ENCODE measurements at regions not wholly inside any gene's neighbourhood (a gene's known extent, or its start where the extent isn't known, plus 50 kb on each side); places are given as distances from the start of the nearest gene placed in this dataset.
"Not testable (repeated sequence)": the region's sequence is repeated elsewhere in the genome, so short reads cannot be mapped to it uniquely, and the experiment has no call there.

DNA sequence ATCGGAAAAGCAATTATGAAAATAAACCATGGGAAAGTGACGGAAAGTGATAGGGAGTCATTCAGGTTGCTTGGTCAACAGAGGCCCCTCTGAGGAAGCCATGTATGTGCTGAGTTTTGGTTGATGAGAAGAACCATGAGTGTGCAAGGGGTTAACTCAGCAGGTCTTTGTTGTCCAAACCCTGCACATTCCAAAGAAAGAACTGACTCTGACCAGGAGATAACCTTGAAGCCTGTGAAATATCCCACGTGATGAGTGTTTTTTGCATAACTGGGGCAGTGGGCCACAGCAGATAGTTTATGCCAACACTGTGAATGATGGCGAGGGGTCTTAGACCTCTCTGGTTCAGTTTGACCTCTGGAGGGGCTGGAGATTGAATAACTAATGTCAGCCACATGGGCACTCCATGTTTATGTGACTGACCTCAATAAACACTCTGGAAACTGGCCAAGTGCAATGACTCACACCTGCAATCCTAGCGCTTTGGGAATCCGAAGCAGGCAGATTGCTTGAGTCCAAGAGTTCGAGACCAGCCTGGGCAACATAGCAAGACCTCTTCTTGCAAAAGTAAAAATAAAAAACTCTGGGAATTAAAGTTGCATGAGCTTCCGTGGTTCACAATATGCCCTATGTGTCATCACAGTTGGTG, 154.0 kb upstream of the FOXK1 start:
- no peak for DNase-seq

DNA sequence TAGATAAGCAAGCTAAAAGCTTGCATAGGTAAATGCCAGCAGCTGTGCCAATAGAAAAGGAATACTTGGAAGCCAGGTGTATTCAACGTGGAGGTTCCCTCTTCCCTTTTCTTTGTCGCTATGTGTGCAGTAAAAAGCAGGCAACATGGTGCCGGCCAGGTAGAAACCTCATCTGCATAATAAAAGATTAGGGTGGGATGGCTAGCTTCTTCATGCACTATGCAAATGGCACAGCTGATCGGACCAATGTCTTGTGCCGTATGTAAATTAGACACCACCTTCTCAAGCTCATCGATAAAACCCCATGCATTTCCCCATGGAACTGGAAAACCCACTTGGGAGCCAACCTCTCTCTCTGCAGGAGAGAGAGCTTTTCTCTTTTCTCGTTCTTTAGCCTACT, 150.9 kb upstream of the FOXK1 start:
- DNase-seq = no peak

DNA sequence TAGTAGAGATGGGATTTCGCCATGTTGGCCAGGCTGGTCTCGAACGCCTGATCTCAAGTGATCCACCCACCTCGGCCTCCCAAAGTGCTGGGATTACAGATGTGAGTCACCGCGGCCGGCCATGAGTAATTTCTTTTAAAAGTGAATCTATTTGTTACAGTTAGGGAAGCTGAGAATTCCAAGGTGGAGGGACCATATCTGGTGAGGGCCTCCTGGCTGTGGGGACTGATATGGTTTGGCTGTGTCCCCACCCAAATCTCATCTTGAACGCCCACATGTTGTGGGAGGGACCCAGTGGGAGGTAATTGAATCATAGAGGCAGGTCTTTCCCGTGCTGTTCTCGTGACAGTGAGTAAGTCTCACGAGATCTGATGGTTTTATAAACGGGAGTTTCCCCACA, 148.8 kb upstream of the FOXK1 start:
- not testable (repeated sequence) for DNase-seq

DNA sequence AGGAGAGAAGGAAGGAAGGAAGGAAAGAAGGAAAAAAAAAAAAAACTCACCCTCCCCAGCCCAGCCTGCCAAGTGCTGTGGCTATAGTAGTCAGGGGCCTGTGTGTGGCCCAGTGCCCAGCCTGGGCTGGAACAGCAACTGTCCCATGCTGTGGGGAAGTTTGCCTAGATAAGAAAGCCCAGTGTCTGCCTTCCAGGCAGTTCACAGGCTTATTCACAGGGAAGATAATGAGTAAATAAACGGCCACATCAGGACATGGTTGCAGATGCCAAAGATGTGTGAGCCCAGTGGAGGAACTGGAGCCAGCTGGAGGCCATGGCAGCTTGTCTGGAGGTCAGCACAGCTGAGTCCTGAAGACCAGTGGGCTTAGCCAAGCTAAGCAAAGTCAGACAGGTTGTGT, 132.4 kb upstream of the FOXK1 start:
- DNase-seq = no peak

DNA sequence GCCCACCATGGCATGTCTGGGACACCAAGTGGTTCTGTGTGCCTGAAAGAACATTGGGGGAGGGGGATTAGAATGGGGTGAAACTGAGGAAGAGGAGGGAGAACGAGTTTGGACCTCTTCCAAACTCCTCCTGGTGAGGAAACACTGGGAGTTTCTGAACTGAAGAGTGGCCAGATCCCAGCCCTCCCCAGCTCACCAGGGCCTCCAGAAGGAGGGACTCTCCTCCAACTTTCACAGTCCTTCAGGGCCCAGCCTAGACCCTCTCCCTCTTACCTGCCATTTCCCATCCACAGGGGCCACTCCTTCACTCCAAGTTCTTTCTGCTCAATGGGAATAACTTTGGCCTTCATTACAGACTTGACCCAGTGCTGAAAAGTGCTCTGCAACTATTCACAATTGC, 132.0 kb upstream of the FOXK1 start:
- DNase-seq = no peak

DNA sequence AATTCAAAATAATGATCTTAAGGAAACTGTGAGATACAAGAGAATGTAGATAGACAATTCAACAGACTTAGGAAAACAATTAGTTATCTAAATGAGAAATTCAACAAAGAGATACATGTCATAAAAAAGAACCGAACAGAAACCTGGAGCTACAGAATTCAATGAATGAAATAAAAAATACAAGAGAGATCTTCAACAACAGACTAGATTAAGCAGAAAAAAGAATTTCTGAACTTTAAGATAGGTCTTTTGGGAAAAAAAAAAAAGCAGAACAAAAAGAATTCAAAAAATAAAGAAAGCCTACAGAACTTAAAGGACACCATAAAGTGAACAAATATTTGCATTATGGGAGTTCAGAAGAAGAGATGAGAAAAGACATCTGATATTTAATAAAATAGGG, 129.1 kb upstream of the FOXK1 start:
- no peak for DNase-seq

DNA sequence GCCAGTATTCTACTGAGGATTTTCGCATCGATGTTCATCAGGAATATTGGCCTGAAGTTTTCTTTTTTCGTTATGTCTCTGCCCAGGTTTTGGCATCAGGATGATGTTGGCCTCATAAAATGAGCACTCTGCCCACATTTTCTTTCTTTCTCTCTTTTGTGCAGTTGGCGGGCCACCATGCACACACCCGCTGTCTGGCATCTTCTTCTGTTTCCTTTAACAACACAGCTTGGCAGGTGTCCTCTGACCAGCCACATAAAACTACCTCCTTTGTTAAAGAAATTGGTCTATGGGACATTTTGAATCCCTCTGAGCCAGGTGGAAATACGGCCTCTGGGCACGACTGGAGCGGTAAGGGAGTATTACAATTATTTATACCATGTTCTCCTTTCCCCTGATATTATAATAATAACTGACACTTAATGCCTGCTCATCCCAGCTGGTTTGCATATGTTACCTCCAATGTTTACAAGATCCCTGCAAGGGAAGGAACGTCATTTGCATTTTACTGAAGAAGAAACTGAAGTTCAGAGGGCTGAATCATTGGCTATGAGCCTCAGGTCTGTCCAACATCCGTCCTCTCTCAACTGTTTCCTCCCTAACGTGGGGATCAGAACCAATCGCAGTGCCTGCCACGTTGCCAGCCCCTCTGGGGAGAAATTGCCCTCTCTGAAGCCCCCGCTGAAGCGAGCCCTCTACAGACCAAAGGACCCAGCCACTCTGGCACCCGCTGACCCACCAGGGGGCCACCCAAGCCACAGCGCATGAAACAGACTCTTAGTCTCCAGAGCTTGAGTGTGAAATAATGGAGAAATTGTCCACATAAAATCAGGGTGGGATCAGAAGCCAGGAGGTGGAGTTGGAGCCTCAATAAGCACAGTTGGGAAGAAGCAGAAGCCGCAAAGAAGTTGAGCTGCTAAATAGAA, 125.0 kb upstream of the FOXK1 start:
- DNase-seq = no peak

DNA sequence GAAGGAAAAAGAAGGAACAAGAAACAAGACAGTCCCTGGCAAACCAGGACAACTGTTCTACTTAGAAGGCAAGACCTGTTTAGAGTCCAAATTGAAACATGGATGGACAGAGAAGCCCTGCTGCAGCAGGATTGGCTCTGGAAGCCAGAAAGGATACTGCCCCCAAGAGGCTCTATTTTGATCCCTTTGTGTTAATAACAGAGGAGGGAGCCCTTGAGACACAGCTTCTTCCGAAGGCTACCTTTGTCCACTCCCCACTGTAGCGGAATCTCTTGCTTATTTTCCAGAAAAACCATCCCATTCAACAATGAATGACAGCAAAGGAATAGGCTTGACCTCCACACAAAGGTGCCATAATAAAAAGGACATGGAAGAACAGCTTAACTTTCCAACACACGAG, 120.3 kb upstream of the FOXK1 start:
- no peak for DNase-seq

DNA sequence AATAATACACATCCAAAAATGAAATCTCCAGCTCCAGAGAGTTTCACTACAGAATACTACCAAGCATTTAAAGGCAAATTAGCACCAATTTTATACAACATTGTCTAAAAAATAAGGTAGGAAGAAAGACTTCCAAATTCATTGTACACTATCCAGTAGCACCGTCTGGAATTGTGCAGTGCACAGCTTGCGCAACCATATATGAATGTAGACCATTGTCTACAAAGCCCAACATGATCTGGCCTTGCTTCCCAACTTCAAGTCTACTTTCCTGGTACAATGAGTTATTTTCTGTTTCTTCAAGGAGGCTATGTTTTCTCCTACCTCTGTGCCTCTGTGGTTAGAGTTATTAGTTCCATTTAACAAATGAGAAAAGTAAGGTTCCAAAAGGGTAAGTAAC, 115.4 kb upstream of the FOXK1 start:
- no peak for DNase-seq

DNA sequence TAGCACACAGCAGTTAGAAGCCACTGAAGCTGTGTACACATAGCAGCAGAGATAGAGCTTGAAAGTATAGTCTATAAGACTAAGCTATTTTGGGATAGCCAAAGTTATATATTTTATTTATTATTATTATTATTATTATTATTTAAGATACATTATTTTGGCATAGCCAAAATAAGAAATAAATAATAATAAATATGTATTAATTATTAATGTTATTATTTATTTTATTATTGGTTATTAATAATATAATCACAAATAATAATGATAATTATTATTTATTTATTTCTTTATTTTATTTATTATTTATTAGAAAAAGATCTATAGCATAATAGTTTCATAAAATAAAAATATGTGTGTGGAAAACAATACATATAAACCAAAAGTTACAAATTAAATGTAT, 107.2 kb upstream of the FOXK1 start:
- no peak for DNase-seq

DNA sequence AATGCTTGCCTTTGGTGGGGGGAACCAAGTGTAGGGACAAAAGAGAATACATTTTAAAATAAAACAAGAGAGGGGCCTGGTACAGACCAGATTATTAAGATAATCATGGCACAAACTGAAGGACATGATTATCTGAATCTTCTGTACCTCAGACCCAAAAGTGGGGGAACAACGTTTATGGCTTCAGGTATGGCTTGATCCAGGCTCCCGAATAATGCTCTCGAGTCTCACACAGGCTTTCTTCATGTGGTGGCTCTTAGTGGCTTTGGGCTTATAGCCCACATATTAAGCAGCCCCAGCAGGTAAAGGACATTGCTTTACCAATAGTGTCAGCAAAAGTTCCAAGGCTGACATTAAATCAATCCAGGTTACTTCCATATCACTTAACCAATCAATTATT, 106.8 kb upstream of the FOXK1 start:
- no peak for DNase-seq

DNA sequence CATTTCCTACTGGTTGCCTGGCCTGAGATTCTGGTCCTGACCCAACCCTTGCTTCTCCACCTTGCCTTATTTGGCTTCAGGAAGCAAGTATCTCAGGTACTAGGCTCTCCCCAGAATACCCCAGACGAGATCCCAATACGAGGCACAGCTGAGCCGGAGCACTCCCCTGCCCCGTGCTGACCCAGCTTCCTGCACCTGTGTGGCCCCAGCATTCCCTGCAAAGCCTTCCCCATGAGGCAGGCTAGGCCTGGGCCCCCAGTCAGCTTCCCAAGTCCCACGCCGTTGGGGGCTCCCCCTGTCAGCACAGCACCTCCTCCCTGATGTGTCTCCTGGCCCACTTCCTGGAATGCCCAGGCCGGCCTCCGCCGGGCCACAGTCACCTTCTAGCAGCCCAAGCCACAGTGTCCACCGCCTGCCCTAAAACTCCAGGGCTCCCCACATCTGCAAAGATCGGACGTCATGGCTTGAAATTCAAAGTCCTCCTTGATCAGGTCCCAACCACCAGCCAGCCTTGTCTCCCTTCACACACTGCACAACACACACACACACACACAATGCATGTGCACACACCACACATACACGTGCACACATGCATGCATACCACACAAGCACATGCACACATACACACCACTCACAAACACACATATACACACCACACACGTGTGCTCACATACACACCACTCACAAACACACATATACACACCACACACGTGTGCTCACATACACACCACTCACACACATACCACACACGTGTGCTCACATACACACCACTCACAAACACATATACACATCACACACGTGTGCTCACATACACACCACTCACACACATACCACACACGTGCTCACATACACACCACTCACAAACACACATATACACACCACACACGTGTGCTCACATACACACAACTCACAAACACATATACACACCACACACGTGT, 78.9 kb upstream of the FOXK1 start:
- no peak for DNase-seq

DNA sequence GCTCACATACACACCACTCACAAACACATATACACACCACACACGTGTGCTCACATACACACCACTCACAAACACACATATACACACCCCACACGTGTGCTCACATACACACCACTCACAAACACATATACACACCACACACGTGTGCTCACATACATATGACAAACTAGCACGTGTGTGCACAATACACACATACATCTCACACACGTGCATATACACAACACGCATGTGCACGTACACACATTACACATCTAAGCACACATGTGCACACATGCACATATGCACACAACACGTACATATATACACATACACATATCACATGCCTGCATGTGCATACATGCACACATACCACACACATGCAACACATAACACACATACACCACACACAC, 78.3 kb upstream of the FOXK1 start:
- no peak for DNase-seq

DNA sequence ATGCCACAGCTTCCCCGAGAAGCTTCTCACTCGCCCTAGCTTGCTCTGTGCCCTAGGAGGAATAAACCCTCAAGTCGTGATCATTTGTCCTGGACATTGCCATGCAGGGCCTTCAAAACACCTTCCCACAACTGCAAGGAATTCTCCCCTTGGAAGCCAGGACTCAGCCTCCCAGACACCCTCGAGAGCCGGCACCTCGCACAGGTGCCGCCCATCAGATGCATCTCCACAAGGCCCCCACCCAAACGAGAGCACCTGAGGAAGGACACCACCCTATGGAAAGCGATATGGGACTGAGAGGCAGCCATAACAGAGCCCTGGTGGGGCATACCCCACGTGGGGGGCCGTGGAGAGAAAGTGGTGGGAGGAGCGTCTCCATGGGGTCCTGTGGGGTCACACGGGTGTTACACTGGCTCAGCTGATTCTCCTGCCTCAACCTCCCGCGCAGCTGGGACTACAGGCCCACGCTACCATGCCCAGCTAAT, 77.6 kb upstream of the FOXK1 start:
- no peak for DNase-seq

DNA sequence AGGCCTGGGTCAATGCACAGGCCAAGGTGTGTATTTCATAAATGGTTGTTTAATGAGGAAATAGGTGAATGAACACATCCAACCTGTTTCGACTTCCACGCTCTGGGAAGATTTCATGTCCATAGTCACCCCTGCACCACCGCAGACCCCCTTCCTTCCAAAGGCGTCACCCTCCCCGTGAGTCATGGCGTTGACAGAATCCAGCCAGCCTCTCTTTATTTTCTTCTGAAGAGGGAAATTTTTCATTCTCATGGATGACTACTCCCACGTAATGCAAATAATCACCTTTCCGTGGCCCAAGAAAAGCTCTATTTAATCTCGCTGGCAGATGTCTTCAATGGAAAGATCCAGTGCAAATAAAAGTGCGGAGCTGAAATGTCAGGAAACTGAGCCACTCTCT, 75.3 kb upstream of the FOXK1 start:
- no peak for DNase-seq

DNA sequence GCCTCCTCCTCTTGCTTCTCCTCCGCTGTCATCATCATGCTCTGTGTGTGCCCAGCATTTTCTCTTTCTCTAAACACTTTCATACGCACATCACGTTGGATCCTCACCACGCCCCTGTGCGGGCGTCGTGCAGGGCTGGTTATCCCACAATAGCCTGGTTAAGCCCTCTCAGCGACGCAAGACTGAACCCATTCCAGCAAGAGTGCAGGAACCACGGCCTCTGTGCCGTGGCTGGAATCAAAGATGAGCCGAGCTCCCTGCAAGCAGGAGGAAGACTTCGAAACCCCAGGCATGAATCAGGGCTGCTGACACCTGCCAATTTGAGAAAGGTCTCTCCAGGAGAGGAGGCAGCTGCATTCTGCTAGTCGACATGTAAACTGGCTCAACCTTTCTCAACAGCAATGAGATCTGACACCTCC, 74.8 kb upstream of the FOXK1 start:
- DNase-seq = no peak

DNA sequence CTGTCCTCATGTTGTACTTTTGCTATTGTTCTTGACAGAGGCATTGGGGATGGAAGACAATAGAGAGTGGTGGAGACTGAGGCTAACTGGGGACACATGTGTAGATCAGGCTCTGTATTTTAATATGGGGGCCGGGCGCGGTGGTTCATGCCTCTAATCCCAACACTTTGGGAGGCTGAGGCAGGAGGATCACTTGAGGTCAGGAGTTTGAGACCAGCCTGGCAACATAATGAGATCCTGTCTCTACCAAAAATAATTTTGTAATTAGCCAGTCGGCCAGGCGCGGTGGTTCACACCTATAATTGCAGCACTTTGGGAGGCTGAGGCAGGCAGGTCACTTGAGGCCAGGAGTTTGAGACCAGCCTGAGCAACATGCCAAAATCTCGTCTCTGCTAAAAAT, 72.5 kb upstream of the FOXK1 start:
- DNase-seq = not testable (repeated sequence)

DNA sequence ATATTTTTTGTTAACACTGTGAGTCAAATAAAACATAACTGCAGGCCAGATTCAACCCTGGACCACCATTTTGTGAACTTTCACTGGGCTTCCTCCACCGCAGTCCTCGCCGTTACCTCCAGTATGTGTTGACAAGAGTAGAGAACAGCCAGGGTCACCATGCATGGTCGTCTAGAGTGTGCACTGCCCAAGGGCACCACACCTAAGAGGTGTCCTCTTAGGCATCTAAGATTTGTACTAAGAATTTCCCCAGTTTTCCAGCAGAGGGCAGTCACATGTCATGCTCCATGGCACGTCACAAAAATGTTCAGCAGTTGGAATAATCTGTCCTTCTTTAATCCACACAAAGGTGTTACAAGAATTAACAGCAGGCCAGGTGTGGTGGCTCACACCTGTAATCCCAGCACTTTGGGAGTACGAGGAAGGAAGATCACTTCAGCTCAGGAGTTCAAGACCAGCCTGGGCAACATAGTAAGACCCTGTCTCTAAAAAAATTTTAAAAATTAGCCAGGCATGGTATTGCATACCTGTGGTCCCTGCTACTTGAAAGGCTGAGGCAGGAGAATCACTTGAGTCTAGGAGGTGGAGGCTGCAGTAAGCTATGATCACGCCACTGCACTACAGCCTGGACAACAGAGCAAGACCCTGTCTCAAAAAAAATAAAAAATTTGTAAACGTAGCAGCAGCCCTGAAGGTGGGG, 71.2 kb upstream of the FOXK1 start:
- DNase-seq = peak; percentile 55 to 57

DNA sequence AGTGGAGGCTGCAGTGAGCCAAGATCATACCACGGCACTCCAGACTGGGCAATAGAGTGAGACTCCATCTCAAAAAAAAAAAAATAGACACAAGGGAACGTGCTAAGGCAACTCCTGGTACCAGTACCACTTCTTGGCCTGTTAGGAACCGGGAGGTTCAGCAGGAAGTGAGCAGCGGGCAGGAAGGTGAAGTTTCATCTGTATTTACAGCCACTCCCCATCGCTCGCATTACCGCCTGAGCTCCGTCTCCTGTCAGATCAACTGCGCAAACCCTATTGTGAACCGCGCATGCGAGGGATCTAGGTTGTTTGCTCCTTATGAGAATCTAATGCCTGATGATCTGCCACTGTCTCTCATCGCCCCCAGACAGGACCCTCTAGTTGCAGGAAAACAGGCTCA, 69.9 kb upstream of the FOXK1 start:
- no peak for DNase-seq

DNA sequence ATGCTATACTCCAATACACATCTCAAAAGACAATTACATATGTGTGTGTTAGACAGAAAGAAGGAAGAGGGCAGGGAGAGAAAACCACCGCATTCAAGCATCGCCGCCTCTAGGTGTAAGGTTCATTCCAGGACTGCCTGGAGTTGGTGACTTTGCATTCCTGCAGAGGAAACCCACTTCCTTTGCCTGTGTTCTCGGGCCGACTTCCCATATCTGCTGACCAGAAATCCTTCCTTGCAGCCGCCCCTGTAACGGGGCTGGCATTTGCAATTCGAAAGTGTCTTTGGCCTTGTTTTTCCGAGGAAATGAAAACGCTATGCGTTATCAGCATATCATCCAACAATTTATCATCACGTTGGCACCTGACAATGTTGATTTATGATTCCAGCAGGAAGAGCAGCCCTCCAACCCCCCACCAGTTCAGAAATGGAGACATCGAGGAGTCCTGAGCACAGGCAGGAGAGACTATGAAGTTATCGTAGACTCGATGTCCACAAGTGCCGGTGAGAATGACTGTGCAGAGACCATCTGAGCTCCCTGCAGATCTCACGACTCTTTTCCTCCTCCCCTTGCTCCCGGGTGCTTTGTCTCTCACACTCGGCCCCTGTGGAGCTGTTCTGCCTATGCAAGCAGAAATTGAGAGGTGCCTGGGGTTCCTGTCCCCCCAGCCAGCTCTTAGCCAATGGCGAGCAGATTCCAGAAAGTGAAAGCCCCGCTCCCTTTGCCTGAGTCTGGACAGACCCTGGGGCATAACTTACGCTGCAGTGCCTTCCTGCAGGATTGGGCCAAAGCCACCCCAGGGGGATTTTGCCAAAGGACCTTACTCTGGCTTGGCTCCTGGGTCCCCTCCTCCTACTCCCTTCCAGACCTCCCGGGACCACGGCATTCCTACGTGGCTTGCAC, 68.9 kb upstream of the FOXK1 start:
- DNase-seq = no peak

DNA sequence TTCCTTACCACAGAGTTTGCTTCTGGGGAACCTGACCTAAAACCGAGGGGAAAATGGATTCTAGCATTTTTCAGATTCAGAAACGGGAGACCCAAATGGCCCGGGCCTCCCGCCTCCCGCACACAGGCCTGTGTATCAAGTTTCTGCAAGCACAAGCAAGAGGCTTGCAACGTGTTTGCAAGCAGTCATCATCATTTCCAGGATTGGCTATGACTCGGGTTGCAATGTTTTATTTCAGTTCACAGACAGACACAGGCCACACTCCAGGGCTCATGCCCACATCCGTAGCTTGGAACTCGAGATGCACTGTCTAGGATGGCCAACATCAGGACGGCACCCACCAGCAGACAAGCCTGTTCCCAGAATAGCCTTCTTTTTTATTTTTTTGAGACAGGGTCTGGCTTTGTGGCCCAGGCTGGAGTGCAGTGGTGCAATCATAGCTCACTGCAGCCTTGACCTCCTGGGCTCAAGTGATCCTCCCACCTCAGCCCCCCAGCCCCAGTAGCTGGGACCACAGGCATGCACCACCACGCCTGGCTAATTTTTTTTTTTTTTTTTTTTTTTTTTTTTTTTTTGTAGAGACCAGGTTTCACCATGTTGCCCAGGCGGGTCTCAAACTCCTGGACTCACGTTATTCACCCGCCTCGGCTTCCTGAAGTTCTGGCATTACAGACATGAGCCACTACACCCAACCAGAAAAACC, 68.1 kb upstream of the FOXK1 start:
- DNase-seq = no peak
